K562 (cell line): ENCODE measurements at regions not wholly inside any gene's neighbourhood (a gene's known extent, or its start where the extent isn't known, plus 50 kb on each side); places are given as distances from the start of the nearest gene placed in this dataset.

Source experiments
- CTCF ChIP-seq, 3 experiments: IDR thresholded peaks in 2 of 3; conservative IDR thresholded peaks in 1 of 3; 2 replicates each; pipeline ENCODE4 v1.5.1; 2011 to 2012; ENCODE audit warnings: low read length in 3 of 3, mild to moderate bottlenecking in 3 of 3, control low read depth in 2 of 3, improper control_type of control experiment in 1 of 3, inconsistent platforms in 1 of 3, low read depth in 1 of 3, mixed read lengths in 1 of 3, moderate library complexity in 1 of 3; ENCODE audit not compliant: insufficient read depth in 2 of 3
- EZH2 ChIP-seq: IDR thresholded peaks from 2 replicates; pipeline ENCODE4 v1.6.1; 2012; ENCODE audit warnings: low read depth, mild to moderate bottlenecking, inconsistent platforms, low read length, borderline replicate concordance
- GATAD2A ChIP-seq: fragments of 450-650 bp; IDR thresholded peaks from 2 replicates; pipeline ENCODE4 v1.6.1; 2017
- MBD1 ChIP-seq: fragments of 250-450 bp; sonication (Bioruptor Pico); IDR thresholded peaks from 2 replicates; pipeline ENCODE4 v1.8.0; 2022; ENCODE audit warnings: inconsistent platforms
- MTA1 ChIP-seq: fragments of 450-650 bp; IDR thresholded peaks from 2 replicates; pipeline ENCODE4 v1.6.1; 2017; ENCODE audit warnings: borderline replicate concordance
- NCOA1 ChIP-seq: fragments of 450-650 bp; IDR thresholded peaks from 2 replicates; pipeline ENCODE4 v1.6.1; 2016; ENCODE audit warnings: low read depth
- RFX5 ChIP-seq: IDR thresholded peaks from 2 replicates; pipeline ENCODE4 v1.6.1; 2011; ENCODE audit warnings: low read depth, mild to moderate bottlenecking, improper control_type of control experiment, low read length
- XRCC5 ChIP-seq: fragments of 200-400 bp; formaldehyde crosslinking; IDR thresholded peaks from 2 replicates; pipeline ENCODE4 v1.6.1; 2017; ENCODE audit warnings: low read depth, mild to moderate bottlenecking, low read length
- ZBTB8A ChIP-seq: fragments of 450-650 bp; IDR thresholded peaks from 2 replicates; pipeline ENCODE4 v1.6.1; 2018; ENCODE audit warnings: mild to moderate bottlenecking, moderate library complexity; ENCODE audit not compliant: partially characterized antibody

- no peak for TF ChIP-seq ZBTB8A
- no peak for TF ChIP-seq CTCF (IDR thresholded peaks at IDR 0.05 in 2 of 3, conservative IDR thresholded peaks at IDR 0.05 in 1 of 3; ENCODE audit: insufficient read depth in 2 of 3, low read depth in 1 of 3, low read length in 3 of 3)
- TF ChIP-seq RFX5, result no peak
- TF ChIP-seq GATAD2A, result no peak
- no peak for TF ChIP-seq NCOA1
- TF ChIP-seq XRCC5, result no peak
- TF ChIP-seq MBD1 (CRISPR knock-in tag), result no peak
- TF ChIP-seq EZH2, result no peak
- TF ChIP-seq MTA1, result no peak
Observed at GRCh38 chr9:90035471-90035870, 430.7 kb downstream of the GADD45G start.
